ENCODE measurements at regions not wholly inside any gene's neighbourhood (a gene's known extent, or its start where the extent isn't known, plus 50 kb on each side); places are given as distances from the start of the nearest gene placed in this dataset.

- Histone ChIP-seq H3K4me2 (ENCODE audit: insufficient read depth, insufficient read length, low read length) (no peak overlapping the region), H4K8ac (replicated peaks; ENCODE audit: insufficient read length, low read depth, low read length) (no peak overlapping the region), H3K23me2 (ENCODE audit: insufficient read length, low read depth, low read length, poor library complexity, severe bottlenecking) (no peaks in the 10 kb centered on the region), H3K56ac (ENCODE audit: insufficient read length, low read depth, low read length) (no peak overlapping the region), H2BK20ac (ENCODE audit: low read depth, low read length, poor library complexity, severe bottlenecking) (no peak overlapping the region), H2BK120ac (ENCODE audit: low read depth, low read length, poor library complexity, severe bottlenecking) (no peak overlapping the region), H3K9ac (ENCODE audit: extremely low read depth, insufficient read length, low read length) (no peak overlapping the region), H2BK5ac (ENCODE audit: insufficient read length, low read length) (no peak overlapping the region), H4K91ac (ENCODE audit: insufficient read length, low read depth, low read length) (no peak overlapping the region), H3T11ph (ENCODE audit: low read length) (no peak overlapping the region), H3K27ac (ENCODE audit: insufficient read length, low read depth, low read length) (no peak overlapping the region), H4K5ac (ENCODE audit: insufficient read length, low read depth, low read length) (no peak overlapping the region), H3K4ac (ENCODE audit: low read depth, low read length) (no peak overlapping the region), H2BK15ac (ENCODE audit: low read depth, low read length) (no peak overlapping the region), H3K27me3 (ENCODE audit: insufficient read depth, low read length) (no peaks in the 10 kb centered on the region), H3K4me1 (ENCODE audit: insufficient read depth, low read length) (no peaks in the 10 kb centered on the region), H3K23ac (ENCODE audit: insufficient read length, low read depth, low read length) (no peak overlapping the region), H3K79me1 (ENCODE audit: insufficient read depth, low read depth, low read length, poor library complexity, severe bottlenecking) (no peaks in the 10 kb centered on the region), H3K79me2 (ENCODE audit: insufficient read depth, low read length) (no peaks in the 10 kb centered on the region), H4K20me1 (ENCODE audit: control insufficient read depth, insufficient read depth, insufficient read length) (no peaks in the 10 kb centered on the region), H2AFZ (ENCODE audit: low read length) (no peak overlapping the region), H3K9me3 (ENCODE audit: control insufficient read depth, low read depth, low read length) (peaks cover 6% of the 10 kb centered on the region), H2BK12ac (ENCODE audit: insufficient read length, low read depth, low read length) (no peak overlapping the region), H3K18ac (ENCODE audit: insufficient read length, low read depth, low read length) (no peak overlapping the region), H3K14ac (ENCODE audit: insufficient read depth, low read length) (no peak overlapping the region), H2AK5ac (ENCODE audit: insufficient read length, low read length) (no peak overlapping the region)
- Mint-ChIP-seq H3K4me1 (no peaks in the 10 kb centered on the region), H3K4me3 (no peak overlapping the region), H3K27me3 (ENCODE audit: low read depth) (no peaks in the 10 kb centered on the region), H3K9me3 (peaks cover 35 to 36% of the 10 kb centered on the region in 2 experiments), H3K36me3 (ENCODE audit: insufficient read depth in 1 of 3, low read depth in 3 of 3) (peaks cover 26 to 30% (median 28%) of the 10 kb centered on the region in 3 experiments), H3K27ac (no peak overlapping the region)
- no peak for TF ChIP-seq CTCF (conservative IDR thresholded peaks at IDR 0.05)
- DNase-seq, result no peak
- WGBS (ENCODE audit: extremely low coverage, insufficient read length, low lambda C conversion rate), result no CpG with 5 or more reads among the region's 1 CpG
Measured at GRCh38 chr6:102195311-102195710, 801.8 kb downstream of the GRIK2 start.
